Activated naive CD4-positive, alpha-beta T cell treated with anti-CD3 and anti-CD28 coated beads, Interleukin-2, amount 50 U/mL, for 24 hours (primary cell): ENCODE measurements at regions not wholly inside any gene's neighbourhood (a gene's known extent, or its start where the extent isn't known, plus 50 kb on each side); places are given as distances from the start of the nearest gene placed in this dataset.

ENCODE experiments used
- H3K27ac Mint-ChIP-seq: one replicate; pipeline ENCODE4 v1.8.0; 2021; ENCODE audit warnings: mild to moderate bottlenecking, mixed read lengths
- H3K27me3 Mint-ChIP-seq: one replicate; pipeline ENCODE4 v1.8.0; 2021; ENCODE audit warnings: mixed read lengths
- H3K36me3 Mint-ChIP-seq: one replicate; pipeline ENCODE4 v1.8.0; 2021; ENCODE audit warnings: mixed read lengths
- H3K4me1 Mint-ChIP-seq: one replicate; pipeline ENCODE4 v1.8.0; 2021; ENCODE audit warnings: mixed read lengths
- H3K4me3 Mint-ChIP-seq: one replicate; pipeline ENCODE4 v1.8.0; 2021; ENCODE audit warnings: mild to moderate bottlenecking, mixed read lengths
- H3K9me3 Mint-ChIP-seq: one replicate; pipeline ENCODE4 v1.8.0; 2021; ENCODE audit warnings: mixed read lengths

- H3K4me3 Mint-ChIP-seq = no peak overlapping the region
- no peaks in the 10 kb centered on the region for H3K4me1 Mint-ChIP-seq
- no peaks in the 10 kb centered on the region for H3K9me3 Mint-ChIP-seq
- no peaks in the 10 kb centered on the region for H3K27me3 Mint-ChIP-seq
- H3K27ac Mint-ChIP-seq = no peak overlapping the region
- no peaks in the 10 kb centered on the region for H3K36me3 Mint-ChIP-seq
Measured at GRCh38 chr4:62591756-62592155, 1391.6 kb downstream of the ADGRL3 start.

- Mint-ChIP-seq H3K4me1 (no peaks in the 10 kb centered on the region), H3K27me3 (no peaks in the 10 kb centered on the region), H3K36me3 (no peaks in the 10 kb centered on the region), H3K4me3 (no peak overlapping the region), H3K9me3 (peaks cover 5% of the 10 kb centered on the region), H3K27ac (no peak overlapping the region)
Measured at GRCh38 chr4:62588671-62589070, 1388.5 kb downstream of the ADGRL3 start.

- no peaks in the 10 kb centered on the region for H3K36me3 Mint-ChIP-seq
- no peak overlapping the region for H3K4me3 Mint-ChIP-seq
- H3K27ac Mint-ChIP-seq = no peak overlapping the region
- H3K9me3 Mint-ChIP-seq = peaks cover 9% of the 10 kb centered on the region
- no peaks in the 10 kb centered on the region for H3K27me3 Mint-ChIP-seq
- H3K4me1 Mint-ChIP-seq = no peaks in the 10 kb centered on the region
Measured at GRCh38 chr4:62571494-62571893, 1371.4 kb downstream of the ADGRL3 start.

GRCh38 chr4:62560858-62561257, 1360.7 kb downstream of the ADGRL3 start:
- H3K36me3 Mint-ChIP-seq = no peaks in the 10 kb centered on the region
- no peak overlapping the region for H3K4me3 Mint-ChIP-seq
- H3K9me3 Mint-ChIP-seq = peaks cover 8% of the 10 kb centered on the region
- no peaks in the 10 kb centered on the region for H3K4me1 Mint-ChIP-seq
- H3K27me3 Mint-ChIP-seq = no peaks in the 10 kb centered on the region
- no peak overlapping the region for H3K27ac Mint-ChIP-seq

GRCh38 chr4:62550121-62550520, 1350.0 kb downstream of the ADGRL3 start:
- peaks cover 5% of the 10 kb centered on the region for H3K9me3 Mint-ChIP-seq
- no peak overlapping the region for H3K4me3 Mint-ChIP-seq
- H3K27me3 Mint-ChIP-seq = no peaks in the 10 kb centered on the region
- H3K4me1 Mint-ChIP-seq = no peaks in the 10 kb centered on the region
- H3K27ac Mint-ChIP-seq = no peak overlapping the region
- H3K36me3 Mint-ChIP-seq = no peaks in the 10 kb centered on the region

- H3K4me3 Mint-ChIP-seq = no peak overlapping the region
- H3K27ac Mint-ChIP-seq = no peak overlapping the region
- no peaks in the 10 kb centered on the region for H3K36me3 Mint-ChIP-seq
- peaks cover 5% of the 10 kb centered on the region for H3K9me3 Mint-ChIP-seq
- H3K4me1 Mint-ChIP-seq = no peaks in the 10 kb centered on the region
- H3K27me3 Mint-ChIP-seq = no peaks in the 10 kb centered on the region
Measured at GRCh38 chr4:62549601-62550000, 1349.5 kb downstream of the ADGRL3 start.

GRCh38 chr4:62548765-62549164, 1348.6 kb downstream of the ADGRL3 start:
- no peaks in the 10 kb centered on the region for H3K36me3 Mint-ChIP-seq
- peaks cover 5% of the 10 kb centered on the region for H3K9me3 Mint-ChIP-seq
- H3K4me1 Mint-ChIP-seq = no peaks in the 10 kb centered on the region
- H3K27me3 Mint-ChIP-seq = no peaks in the 10 kb centered on the region
- no peak overlapping the region for H3K27ac Mint-ChIP-seq
- H3K4me3 Mint-ChIP-seq = no peak overlapping the region

GRCh38 chr4:62548108-62548524, 1348.0 kb downstream of the ADGRL3 start:
- Mint-ChIP-seq H3K27ac (no peak overlapping the region), H3K36me3 (no peaks in the 10 kb centered on the region), H3K4me3 (no peak overlapping the region), H3K9me3 (peaks cover 8% of the 10 kb centered on the region), H3K4me1 (no peaks in the 10 kb centered on the region), H3K27me3 (no peaks in the 10 kb centered on the region)

- no peaks in the 10 kb centered on the region for H3K4me1 Mint-ChIP-seq
- H3K27me3 Mint-ChIP-seq = no peaks in the 10 kb centered on the region
- no peak overlapping the region for H3K27ac Mint-ChIP-seq
- H3K36me3 Mint-ChIP-seq = no peaks in the 10 kb centered on the region
- no peak overlapping the region for H3K4me3 Mint-ChIP-seq
- H3K9me3 Mint-ChIP-seq = peaks cover 14% of the 10 kb centered on the region
Measured at GRCh38 chr4:62544428-62544827, 1344.3 kb downstream of the ADGRL3 start.

- H3K4me1 Mint-ChIP-seq = no peaks in the 10 kb centered on the region
- H3K9me3 Mint-ChIP-seq = peaks cover 9% of the 10 kb centered on the region
- no peaks in the 10 kb centered on the region for H3K27me3 Mint-ChIP-seq
- no peak overlapping the region for H3K4me3 Mint-ChIP-seq
- H3K36me3 Mint-ChIP-seq = no peaks in the 10 kb centered on the region
- no peak overlapping the region for H3K27ac Mint-ChIP-seq
Measured at GRCh38 chr4:62543002-62543401, 1342.9 kb downstream of the ADGRL3 start.

- Mint-ChIP-seq H3K4me1 (no peaks in the 10 kb centered on the region), H3K36me3 (no peaks in the 10 kb centered on the region), H3K27ac (no peak overlapping the region), H3K27me3 (no peaks in the 10 kb centered on the region), H3K4me3 (no peak overlapping the region), H3K9me3 (peaks cover 9% of the 10 kb centered on the region)
Measured at GRCh38 chr4:62533573-62533972, 1333.4 kb downstream of the ADGRL3 start.

- Mint-ChIP-seq H3K27me3 (no peaks in the 10 kb centered on the region), H3K4me3 (no peak overlapping the region), H3K36me3 (no peaks in the 10 kb centered on the region), H3K9me3 (peaks cover 12% of the 10 kb centered on the region), H3K27ac (no peak overlapping the region), H3K4me1 (no peaks in the 10 kb centered on the region)
Measured at GRCh38 chr4:62531731-62532130, 1331.6 kb downstream of the ADGRL3 start.

GRCh38 chr4:62531264-62531663, 1331.1 kb downstream of the ADGRL3 start:
- Mint-ChIP-seq H3K36me3 (no peaks in the 10 kb centered on the region), H3K9me3 (peaks cover 12% of the 10 kb centered on the region), H3K4me3 (no peak overlapping the region), H3K27me3 (no peaks in the 10 kb centered on the region), H3K4me1 (no peaks in the 10 kb centered on the region), H3K27ac (no peak overlapping the region)

GRCh38 chr4:62528874-62529273, 1328.7 kb downstream of the ADGRL3 start:
- Mint-ChIP-seq H3K27ac (no peak overlapping the region), H3K27me3 (no peaks in the 10 kb centered on the region), H3K4me1 (no peaks in the 10 kb centered on the region), H3K36me3 (no peaks in the 10 kb centered on the region), H3K4me3 (no peak overlapping the region), H3K9me3 (peaks cover 12% of the 10 kb centered on the region)

GRCh38 chr4:62526671-62527070, 1326.5 kb downstream of the ADGRL3 start:
- Mint-ChIP-seq H3K9me3 (peaks cover 12% of the 10 kb centered on the region), H3K4me3 (no peak overlapping the region), H3K36me3 (no peaks in the 10 kb centered on the region), H3K27me3 (no peaks in the 10 kb centered on the region), H3K27ac (no peak overlapping the region), H3K4me1 (no peaks in the 10 kb centered on the region)

GRCh38 chr4:62523256-62523655, 1323.1 kb downstream of the ADGRL3 start:
- Mint-ChIP-seq H3K4me1 (no peaks in the 10 kb centered on the region), H3K36me3 (no peaks in the 10 kb centered on the region), H3K27me3 (no peaks in the 10 kb centered on the region), H3K27ac (no peak overlapping the region), H3K4me3 (no peak overlapping the region), H3K9me3 (peaks cover 15% of the 10 kb centered on the region)

GRCh38 chr4:62522273-62522672, 1322.1 kb downstream of the ADGRL3 start:
- Mint-ChIP-seq H3K4me1 (no peaks in the 10 kb centered on the region), H3K4me3 (no peak overlapping the region), H3K27ac (no peak overlapping the region), H3K27me3 (no peaks in the 10 kb centered on the region), H3K36me3 (no peaks in the 10 kb centered on the region), H3K9me3 (peaks cover 9% of the 10 kb centered on the region)
